ENCODE measurements at regions not wholly inside any gene's neighbourhood (a gene's known extent, or its start where the extent isn't known, plus 50 kb on each side); places are given as distances from the start of the nearest gene placed in this dataset.
A peak's percentile ranks its signal among the peaks of the same experiment; 100 is the strongest.

DNA sequence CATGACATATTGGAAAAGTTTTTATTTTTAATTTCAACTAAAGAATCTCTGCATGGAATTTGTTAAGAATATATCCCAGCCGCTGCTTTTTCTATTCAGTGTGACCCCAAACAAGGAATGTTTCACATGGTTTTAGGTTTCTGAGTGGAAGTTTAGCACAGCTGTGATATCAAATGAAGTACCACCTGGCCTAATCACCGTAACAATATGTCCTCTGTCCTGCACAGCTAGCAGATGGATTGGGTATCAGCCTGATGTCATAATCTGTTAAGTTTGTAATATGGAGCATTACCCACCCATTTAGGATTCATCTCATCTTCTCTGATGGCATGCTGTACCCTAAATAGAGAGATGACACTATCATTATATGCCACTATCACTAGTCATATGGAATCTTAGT is 963.7 kb upstream of the ADGRL2 start:
- no peak for DNase-seq

DNA sequence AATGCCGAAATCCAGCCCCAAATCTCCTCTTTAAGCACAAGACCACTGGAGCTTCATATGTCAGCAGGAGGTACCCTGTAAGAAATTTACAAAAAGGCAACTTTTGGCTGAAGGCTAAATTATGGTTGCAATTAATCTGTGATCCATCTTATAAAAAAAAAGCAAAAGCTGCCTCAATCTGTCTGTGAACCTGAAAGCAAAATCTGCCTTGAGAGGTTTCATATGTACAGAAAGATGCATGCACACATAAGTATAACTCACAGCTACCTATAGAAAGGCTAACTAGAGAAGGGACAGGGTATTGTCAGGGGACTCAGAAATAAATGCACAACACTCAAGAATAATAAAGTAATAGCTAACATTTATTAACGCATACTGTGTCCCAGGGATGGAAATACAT is 964.2 kb upstream of the ADGRL2 start:
- DNase-seq = no peak

DNA sequence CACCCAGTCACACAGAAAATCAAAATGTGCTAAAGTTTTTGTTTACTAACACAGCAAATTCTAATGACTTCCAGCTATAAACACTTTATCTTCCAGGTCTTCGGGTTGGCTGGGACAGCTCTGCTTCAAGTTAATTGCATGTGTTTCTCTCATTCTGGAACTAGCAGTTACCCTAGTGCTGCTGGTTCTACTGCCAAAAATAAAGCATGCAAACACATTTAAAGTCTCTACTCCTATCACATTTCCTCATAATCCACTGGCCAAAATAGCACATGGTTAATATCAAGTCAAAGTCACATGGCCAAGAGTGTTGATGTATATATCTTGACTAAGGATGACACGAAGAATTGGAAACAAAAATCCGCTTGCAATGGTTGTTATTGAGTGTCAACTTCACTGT is 973.1 kb upstream of the ADGRL2 start:
- no peak for DNase-seq

DNA sequence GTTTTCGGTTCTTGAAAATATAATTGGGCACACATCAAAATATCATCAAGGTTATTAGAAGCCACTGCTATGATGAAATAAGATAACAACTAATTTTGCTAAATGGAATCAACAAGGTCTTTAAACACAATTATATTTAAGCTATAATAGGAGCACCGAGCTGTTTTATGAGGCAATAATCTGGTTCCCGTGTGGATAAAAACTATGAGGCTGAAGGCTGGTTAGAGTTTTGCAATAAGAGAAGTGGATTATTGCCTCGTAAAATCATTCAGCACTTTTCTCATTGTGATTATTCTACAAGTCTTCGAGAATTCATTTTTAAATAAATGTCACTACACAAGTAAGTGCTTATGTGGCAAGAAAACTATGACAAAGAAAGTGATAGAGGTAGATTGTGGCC is 975.7 kb upstream of the ADGRL2 start:
- DNase-seq = no peak

DNA sequence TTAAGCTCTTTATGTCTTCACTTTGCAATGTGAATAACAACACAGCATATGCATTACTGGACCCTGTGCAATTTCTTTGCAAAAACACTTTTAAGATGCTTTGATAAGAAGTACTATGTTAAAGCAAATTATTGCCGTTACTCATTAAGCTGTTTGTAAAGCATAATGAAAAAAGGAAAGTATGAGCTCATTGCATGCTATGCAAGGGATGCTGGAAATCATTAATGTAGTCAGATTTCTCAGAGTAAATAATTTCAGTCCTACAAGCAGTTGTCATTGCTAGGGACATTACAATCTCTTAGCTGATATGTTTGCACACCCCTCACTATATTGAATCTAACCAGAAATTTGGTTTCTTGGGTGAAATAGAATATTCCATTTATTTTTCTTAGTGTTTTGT is 982.5 kb upstream of the ADGRL2 start:
- no peak for DNase-seq

DNA sequence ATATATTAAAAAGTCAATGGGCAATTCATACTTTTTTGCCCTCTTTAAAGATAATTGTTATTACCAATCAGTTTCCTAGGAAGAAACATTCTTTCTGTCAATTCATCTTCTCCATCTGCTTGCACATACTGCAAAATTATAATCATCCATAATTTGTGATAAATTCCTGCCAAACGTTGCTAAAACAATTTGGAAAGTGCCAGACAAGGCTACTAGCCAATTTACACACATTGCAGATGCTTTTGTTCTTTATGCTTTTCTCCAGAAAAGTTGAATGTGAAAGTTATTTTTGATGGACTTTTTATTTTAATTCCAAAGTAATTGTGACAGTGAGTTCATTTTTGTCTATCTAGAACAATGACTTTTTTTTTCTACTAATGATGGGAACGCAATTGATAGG is 992.8 kb upstream of the ADGRL2 start:
- no peak for DNase-seq

DNA sequence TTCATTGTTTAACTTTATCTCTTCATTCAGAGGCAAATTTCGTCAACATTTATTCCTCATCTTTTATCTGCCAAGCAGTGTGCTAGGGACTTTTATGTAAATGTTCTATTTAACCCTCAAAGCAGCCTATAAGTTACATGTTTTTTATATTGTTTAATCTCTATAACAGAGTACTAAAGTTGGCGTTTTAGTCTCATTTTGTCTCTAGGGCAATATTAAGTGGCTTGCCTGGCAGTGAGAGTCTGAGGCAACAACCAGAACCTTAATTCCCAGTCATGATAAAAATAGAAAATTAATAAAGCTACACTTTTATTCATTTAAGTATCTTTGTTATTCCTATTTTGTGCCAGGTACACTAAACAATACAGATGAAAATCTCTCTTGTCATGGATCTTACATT is 994.3 kb upstream of the ADGRL2 start:
- no peak for DNase-seq

DNA sequence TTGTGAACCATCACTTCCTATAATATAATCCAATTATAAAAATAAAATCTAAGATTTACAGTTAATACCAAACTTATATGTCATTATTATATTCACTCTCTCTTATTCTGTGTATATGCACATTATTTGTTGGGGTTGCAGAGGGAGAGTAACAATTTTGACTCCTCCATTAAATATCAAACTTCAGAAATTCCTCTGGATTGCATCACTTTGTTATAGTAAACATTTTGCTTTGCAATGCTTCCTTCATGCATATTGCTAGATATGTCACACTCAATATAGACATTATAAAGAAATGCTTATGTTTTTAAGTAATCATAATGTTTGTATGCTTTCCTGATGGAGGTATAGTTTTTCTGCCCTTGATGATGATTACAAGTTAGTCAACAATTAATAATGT is 999.0 kb upstream of the ADGRL2 start:
- DNase-seq = no peak

DNA sequence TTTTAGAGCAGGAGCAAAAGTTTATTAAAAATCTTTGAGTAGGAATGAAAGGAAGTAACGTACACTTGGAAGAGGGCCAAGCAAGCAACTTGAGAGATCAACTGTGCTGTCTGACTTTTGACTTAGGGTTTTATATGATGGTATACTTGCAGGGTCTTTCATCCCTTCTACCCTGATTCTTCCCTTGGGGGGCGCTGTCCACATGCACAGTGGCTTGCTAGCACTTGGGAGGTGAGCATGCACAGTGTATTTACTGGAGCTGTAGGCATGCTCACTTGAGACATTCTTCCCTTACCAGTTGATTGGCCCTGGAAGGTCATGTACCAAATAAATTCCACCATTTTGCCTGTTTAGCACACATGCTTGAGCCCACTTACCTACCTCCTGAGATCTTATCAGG is 1001.3 kb upstream of the ADGRL2 start:
- no peak for DNase-seq

DNA sequence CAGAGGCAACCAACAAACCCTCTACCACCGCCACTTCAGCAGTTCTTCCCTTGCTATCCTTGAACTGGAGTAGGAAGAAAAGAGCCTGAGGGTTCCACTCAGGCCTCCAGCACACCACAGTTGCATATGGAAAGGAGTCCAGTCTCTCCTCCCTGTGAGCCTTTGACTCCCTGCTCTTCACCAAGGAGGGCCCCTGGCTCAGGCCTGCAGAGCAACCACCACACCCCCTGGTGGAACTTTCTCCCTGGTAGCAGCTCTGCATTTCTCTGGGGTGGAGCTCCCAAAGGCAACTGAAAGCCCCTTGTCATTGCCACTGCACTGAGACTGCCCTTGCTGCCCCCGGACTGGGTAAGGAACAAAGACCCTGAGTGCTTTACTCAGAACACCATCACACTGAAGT is 1021.5 kb upstream of the ADGRL2 start:
- DNase-seq = no peak

DNA sequence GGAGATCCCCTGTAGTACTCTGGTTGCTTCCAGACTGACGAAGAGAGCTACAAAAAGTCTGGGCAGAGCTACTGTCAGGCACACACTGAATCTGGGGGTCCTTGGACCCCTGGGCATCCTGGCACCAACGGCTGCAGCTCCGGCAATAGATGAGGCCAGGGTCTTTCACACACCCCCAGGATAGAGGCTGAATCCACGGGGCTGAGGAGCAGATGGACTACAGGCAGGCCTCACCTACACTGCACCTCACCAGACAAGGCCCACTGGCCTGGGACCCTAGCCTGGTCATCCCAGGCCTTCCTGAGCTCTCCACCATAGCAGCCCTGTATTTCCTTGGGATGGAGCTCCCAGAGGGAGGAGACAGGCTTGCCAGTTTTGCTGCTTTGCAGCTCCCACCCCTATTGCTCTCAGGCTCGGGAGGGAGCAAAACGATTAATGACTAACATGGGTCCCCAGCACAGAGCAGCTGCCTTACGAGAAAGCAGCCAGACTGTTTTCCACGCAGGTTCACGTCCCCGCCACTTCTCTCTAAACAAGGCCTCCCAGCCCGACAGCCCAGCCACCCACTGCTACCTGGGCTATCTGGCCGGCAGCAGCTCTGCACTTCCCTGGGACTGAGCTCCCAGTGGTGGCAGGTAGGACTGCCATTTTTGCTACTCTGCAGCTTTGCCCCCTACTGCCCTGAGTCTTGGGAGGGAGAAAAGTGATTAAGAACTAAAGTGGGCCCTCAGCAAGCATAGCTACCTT is 1022.5 kb upstream of the ADGRL2 start:
- no peak for DNase-seq

DNA sequence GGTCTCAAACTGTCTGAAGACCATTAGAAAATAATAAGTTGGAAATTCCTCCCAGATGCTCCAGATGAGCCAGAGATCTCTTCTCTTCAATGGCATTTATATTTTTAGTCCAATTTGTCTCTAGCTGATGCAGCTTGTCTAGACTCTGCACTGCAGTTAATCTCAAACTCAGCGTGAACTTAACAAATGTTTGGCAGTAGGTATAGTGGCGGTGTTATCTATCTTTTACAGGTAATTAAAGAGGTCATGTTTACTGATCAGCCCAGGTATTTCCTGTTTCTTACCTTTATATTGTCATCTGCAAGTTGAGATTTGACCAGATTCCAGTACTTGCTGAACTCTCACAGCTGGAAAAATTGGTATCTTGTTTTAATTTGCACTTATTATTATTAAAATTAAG is 1024.5 kb upstream of the ADGRL2 start:
- no peak for DNase-seq

DNA sequence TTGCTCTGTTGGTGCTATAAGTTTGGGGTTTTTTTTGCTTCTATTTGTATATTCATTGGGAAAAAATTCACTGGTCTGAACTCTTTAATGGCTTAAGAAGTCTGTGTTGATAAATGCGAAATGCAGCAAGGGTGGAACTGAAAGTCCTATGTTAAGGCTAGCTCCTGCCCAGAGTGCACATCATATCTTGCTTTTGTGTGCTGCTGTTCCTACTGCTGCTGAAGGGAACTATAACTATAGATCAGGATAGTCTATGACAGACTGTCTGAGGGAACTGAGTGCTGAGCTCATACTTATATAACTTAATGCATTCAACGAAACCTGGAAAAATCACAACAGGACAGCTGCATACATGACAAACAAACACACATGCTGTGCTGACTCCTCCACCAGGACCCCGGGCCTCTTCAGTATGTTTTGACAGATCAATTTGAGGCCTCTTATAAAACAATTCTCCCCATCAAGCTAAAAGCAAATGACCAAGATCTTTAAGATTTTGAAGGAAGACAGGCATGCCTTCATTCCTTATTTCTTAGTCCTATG is 1031.5 kb upstream of the ADGRL2 start:
- no peak for DNase-seq

DNA sequence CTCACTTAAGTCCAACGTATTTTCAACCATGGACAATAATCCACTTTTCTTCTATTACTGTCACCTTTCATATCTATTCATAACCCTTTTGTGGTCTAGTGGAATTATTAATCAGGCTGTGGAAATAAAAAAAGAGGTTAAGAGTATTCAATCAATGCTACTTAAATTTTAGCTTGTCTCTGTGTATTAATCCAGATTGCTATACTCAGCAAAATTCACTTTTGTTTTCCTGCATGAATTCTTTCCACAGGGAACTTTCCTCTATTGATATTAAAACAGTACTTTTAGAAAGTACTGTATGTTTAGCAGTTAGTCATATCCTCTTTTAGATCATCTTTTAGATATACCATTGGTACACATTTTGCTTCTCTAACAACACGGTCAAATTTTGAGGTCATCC is 1033.0 kb upstream of the ADGRL2 start:
- no peak for DNase-seq

DNA sequence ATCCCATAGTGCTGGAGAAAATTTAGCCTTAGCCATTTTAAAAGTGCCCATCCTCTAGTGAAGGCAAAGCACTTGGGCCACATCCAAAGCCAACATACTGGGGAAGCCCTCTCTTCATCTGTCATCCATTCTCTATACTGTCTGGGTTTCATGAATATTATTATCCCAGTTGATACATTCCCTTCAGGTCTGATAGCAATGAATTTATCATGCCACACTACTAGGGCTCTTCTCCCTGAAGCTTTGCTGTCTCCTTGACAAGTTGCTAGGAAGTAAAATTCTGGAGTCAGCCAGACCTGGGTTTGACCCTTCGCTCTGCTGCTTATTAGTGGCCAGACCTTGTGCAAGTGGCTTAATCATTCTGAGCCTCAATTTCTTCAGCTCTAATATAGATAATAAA is 1041.4 kb upstream of the ADGRL2 start:
- no peak for DNase-seq

DNA sequence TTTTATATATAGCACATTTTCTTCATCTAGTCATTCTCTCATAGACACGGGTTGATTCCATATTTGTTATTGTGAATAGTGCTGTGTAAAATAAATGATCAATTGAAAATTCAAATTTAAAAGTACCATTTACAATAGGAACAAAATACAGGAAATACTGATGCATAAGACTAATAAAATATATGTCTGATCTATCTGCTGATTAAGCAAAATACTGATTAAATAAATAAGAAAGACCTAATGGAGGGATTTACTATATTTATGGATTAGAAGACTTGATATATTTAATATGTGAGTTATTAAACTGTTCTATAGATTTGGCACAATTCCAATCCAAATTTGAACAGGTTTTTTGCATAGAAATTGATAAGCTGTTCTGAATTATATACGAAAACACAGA is 1044.8 kb upstream of the ADGRL2 start:
- DNase-seq = no peak

DNA sequence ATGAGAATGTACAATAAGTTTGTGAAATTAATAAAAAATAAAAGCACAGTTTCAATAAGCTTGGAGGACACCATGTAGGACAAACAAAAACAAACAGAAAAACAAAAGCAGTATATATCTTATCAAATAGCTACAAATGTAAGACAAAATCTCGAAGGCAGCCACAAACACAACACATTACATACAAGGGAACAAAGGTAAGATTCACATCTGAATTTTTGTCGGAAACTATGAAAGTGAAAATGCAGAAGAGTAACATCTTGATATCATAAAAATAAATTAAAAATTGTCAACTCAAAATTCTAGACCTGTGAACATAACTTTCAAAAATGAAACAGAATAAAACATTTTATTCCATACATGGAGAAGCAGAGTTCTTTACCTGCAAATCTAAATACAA is 1049.5 kb upstream of the ADGRL2 start:
- no peak for DNase-seq

DNA sequence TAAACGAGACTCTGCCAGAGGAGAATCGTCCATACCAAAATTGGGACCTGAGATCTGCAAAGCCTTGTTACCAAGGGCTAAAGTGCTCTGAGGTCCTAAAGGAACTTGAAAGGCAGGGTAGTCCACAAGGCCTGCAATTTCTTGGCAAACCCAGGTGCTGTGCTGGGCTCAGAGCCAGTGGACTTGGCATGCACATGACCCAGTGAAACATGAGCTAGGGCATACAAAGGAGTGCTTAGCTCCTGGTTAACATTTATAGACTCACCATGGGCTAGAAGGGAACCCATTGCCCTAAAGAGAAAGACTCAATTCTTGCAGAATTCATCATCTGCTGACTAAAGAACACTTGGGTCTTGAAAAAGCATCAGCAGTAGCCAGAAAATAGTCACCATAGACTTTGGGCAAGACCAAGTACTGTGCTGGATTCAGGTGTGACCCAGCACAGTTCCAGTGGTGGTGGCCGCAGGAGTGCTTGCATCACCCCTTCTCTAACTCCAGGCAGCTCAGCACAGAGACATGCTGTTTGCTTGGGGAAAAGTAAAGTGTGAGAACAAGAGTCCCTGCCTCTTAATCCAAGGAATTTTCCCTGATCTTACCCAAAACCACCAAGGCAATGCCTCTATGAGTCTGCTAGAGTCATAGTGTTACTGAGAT is 1069.4 kb upstream of the ADGRL2 start:
- DNase-seq = peak; percentile 16

DNA sequence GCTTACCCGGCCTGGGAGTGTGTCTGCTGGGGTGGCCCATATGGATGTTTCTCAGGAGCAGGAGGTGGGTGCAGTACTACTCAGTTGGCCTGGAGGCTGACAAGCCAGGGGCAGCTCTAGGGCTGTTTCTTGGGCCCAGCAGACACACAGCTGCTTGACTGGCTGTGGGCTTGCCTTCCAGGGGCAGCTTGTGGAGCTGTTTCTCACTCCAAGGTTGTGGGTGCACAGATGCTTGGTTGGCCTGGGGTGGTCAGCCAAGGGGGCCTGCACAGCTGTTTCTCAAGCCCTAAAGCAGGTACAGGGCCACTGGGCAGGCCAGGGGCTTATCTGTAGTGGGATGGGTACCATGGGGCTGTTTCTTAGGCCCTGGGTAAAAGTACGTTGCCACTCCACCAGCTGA is 1078.1 kb upstream of the ADGRL2 start:
- no peak for DNase-seq

DNA sequence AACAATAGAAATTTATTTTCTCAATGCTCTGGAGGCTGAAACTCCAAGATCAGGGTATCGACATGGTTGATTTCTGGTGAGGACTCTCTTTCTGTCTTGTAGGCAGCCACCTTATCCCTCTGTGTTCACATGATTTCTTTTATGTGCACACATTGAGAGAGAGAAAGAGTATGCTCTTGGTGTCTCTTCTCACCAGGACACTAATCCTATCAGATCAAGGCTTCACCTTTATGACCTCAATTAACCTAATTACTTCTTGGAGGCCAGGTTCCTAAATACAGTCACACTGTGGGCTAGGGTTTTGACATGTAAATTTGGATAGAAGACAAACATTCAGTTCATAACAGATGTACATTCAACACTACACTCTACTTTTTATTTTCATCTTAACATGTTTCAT is 1094.2 kb upstream of the ADGRL2 start:
- DNase-seq = no peak

DNA sequence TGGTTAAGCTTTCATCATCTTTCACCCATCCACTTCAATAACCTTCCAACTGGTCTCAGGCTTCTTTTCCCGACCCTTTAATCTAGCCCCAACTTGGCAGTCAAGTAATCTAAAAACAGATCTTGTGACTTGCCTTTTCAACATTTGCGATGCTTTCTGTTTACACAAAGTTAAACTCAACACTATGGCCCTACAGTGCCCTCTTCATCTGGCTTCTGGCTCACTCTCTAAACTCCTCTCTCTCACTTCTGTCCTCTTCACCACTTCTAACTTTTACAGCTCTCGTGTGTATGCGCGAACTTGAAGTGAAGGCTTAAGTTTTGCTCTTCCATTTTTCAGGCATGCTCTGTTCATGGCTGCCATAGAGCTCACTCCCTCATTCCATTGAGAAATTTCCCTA is 1122.3 kb upstream of the ADGRL2 start:
- DNase-seq = no peak

DNA sequence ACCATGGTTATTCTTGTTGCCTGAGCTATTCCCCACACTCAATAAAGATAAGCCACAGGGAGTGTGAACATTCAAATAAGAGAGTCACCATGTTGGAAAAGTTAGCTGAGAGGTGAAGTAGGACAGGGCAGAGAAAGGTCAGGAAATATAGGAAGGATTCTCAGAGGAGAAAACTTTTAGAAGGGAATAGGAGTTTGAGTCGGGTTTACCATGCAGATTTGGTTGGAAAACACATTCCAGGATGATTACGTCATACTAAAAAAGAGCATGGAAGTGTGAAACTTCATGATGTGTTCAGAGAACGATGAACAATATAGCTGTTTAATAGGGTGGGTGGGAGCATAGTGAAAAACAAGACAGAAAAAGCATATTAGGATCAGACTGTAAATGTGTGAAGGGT is 1125.3 kb upstream of the ADGRL2 start:
- DNase-seq = no peak

DNA sequence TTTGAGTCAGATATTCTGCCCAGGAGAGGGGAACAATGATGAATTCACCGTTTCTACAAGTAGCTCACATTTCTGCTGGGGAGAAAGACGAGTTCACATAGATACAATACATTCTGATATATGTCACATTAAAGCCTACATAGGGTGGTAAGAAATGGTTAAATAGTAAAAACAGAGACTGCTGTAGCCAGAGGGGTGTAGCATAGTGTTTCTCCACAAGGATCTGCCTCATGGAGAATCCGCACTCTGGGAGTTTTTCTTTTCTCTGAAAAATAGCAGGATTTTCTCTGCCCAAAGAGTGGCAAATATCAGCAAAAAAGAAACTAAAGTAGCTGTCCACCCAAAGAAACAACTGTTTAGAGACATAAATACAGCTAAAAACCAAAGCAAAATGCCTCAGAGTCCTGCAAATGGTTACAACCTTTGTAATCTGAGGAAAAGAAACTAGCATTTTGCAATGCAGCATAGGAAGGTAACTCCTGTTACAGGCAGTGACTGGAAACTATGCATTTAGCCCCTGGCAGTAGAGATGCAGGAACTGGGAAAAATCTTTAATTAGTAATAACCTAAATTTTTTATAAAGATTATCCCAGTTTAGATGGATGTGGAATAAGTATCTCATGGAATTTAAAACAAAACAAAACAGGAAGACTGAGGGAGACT is 1126.7 kb upstream of the ADGRL2 start:
- DNase-seq = no peak

DNA sequence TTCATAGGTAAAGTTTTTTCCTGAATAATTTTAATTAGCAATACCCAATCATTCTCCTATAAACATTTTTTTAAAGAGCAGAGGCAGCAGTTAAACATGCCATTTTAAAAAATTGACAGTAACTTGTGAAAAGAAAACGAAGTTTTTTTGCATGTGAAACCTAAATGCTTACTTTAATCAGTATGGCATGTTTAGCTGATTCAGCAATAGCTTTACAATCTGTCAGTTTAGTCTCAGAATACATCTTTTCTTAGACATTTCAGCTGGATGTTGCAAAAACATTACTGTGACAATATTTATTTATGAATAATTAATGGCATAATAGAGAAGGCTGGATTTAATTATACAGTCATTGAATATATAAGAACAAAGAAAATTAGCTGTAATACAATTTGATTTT is 1132.4 kb upstream of the ADGRL2 start:
- no peak for DNase-seq

Data from NCI-H1105 treated with DMSO at 0.1 percent for 48 hours (cell line).